Kidney (tissue), 13 donors: ENCODE measurements at regions not wholly inside any gene's neighbourhood (a gene's known extent, or its start where the extent isn't known, plus 50 kb on each side); places are given as distances from the start of the nearest gene placed in this dataset.

Source experiments
- DNase-seq, 5 donors: peaks; one replicate each; pipeline ENCODE4 v3.0.0-alpha.2; 2013 to 2020
- FAIRE-seq: peaks from 2 replicates; lab custom pipeline; 2012; peaks lifted over from hg19 to GRCh38; lab: Jason Lieb, UNC
- H3K27ac ChIP-seq, 2 donors: one replicate each; pipeline ENCODE4 v1.7.0; 2013; ENCODE audit warnings: low read depth in 2 of 2, low read length in 2 of 2, inconsistent platforms in 1 of 2
- H3K27me3 ChIP-seq: one replicate; pipeline ENCODE4 v1.7.1; 2013; ENCODE audit warnings: low read length, inconsistent platforms; ENCODE audit not compliant: control insufficient read depth, insufficient read depth
- H3K36me3 ChIP-seq, 3 donors: one replicate each; pipeline versions ENCODE4 v1.7.0 to v1.7.1; 2013; ENCODE audit warnings: low read length in 3 of 3, control low read depth in 1 of 3, inconsistent platforms in 1 of 3; ENCODE audit not compliant: insufficient read depth in 3 of 3, control insufficient read depth in 2 of 3
- H3K4me1 ChIP-seq, 3 donors: one replicate each; pipeline versions ENCODE4 v1.7.0 to v1.7.1; 2013; ENCODE audit warnings: low read length in 3 of 3, inconsistent platforms in 1 of 3, low read depth in 1 of 3; ENCODE audit not compliant: control insufficient read depth in 2 of 3, insufficient read depth in 2 of 3
- H3K4me3 ChIP-seq, 3 donors: one replicate each; pipeline versions ENCODE4 v1.7.0 to v1.8.1; 2013; ENCODE audit warnings: low read length in 3 of 3, control low read depth in 1 of 3, inconsistent platforms in 1 of 3
- H3K9ac ChIP-seq, 3 donors: one replicate each; pipeline versions ENCODE4 v1.7.0 to v1.7.1; 2013; ENCODE audit warnings: low read length in 3 of 3, control low read depth in 1 of 3, inconsistent platforms in 1 of 3
- H3K9me3 ChIP-seq, 3 donors: one replicate each; pipeline versions ENCODE4 v1.7.0 to v1.7.1; 2013; ENCODE audit warnings: low read length in 3 of 3, control low read depth in 1 of 3, inconsistent platforms in 1 of 3; ENCODE audit not compliant: control insufficient read depth in 2 of 3, insufficient read depth in 1 of 3
- CTCF ChIP-seq: IDR thresholded peaks from 3 replicates; pipeline ENCODE4 v1.5.1; 2012; ENCODE audit warnings: mild to moderate bottlenecking, moderate library complexity, borderline replicate concordance; ENCODE audit not compliant: insufficient read depth; ENCODE audit errors: extremely low read depth
- intact Hi-C: fragments of 100-400 bp; cut with DNase I; formaldehyde crosslinking; loops from one replicate; pipeline ENCODE4 v1.11.1; 2022
- donor health status: control.
- donor health status: control.
- donor health status: control.
- donor health status: control.
- donor health status: control.
- donor health status: DM: yes; HTN: yes; CAD: no.
- donor health status: Normal renal cell carcinoma (clear cell type).

GRCh38 chr2:139067874-139068273 is 287.7 kb upstream of the NXPH2 start:
- Histone ChIP-seq H3K4me3 (no peak overlapping the region), H3K36me3 (no peaks in the 10 kb centered on the region), H3K27me3 (no peaks in the 10 kb centered on the region), H3K9me3 (no peaks in the 10 kb centered on the region), H3K4me1 (no peaks in the 10 kb centered on the region), H3K27ac (no peak overlapping the region), H3K9ac (no peak overlapping the region)
- DNase-seq: no peak
- TF ChIP-seq CTCF: no peak
- intact Hi-C loops: no loop called here
- no peak for FAIRE-seq

- DNase-seq: no peak
- H3K4me3 ChIP-seq: no peak overlapping the region
- TF ChIP-seq CTCF: no peak
- H3K27me3 ChIP-seq: no peaks in the 10 kb centered on the region
- no peak overlapping the region for H3K27ac ChIP-seq
- H3K9me3 ChIP-seq: no peaks in the 10 kb centered on the region
- no peak for FAIRE-seq
- no peak overlapping the region for H3K9ac ChIP-seq
- no peaks in the 10 kb centered on the region for H3K4me1 ChIP-seq
- H3K36me3 ChIP-seq: no peaks in the 10 kb centered on the region
- intact Hi-C loops: no loop called here
Measured at GRCh38 chr2:139067072-139067471, 286.9 kb upstream of the NXPH2 start.

- DNase-seq: peak in 1 of 5 donors; percentile 6
- Histone ChIP-seq H3K4me3 (no peak overlapping the region), H3K4me1 (no peaks in the 10 kb centered on the region), H3K27me3 (no peaks in the 10 kb centered on the region), H3K9ac (no peak overlapping the region), H3K27ac (no peak overlapping the region), H3K9me3 (no peaks in the 10 kb centered on the region), H3K36me3 (no peaks in the 10 kb centered on the region)
- FAIRE-seq: no peak
- intact Hi-C loops: no loop called here
- no peak for TF ChIP-seq CTCF
Measured at GRCh38 chr2:139064159-139064558, 284.0 kb upstream of the NXPH2 start.

GRCh38 chr2:139059617-139060016 is 279.4 kb upstream of the NXPH2 start:
- FAIRE-seq (no peak), DNase-seq (peak in 1 of 5 donors; percentile 11)
- no peak for TF ChIP-seq CTCF
- Histone ChIP-seq H3K27ac (no peak overlapping the region), H3K27me3 (no peaks in the 10 kb centered on the region), H3K4me3 (no peak overlapping the region), H3K9me3 (no peaks in the 10 kb centered on the region), H3K9ac (no peak overlapping the region), H3K4me1 (no peaks in the 10 kb centered on the region), H3K36me3 (no peaks in the 10 kb centered on the region)
- intact Hi-C loops: no loop called here
